MV-4-11 (cell line): ENCODE measurements at regions not wholly inside any gene's neighbourhood (a gene's known extent, or its start where the extent isn't known, plus 50 kb on each side); places are given as distances from the start of the nearest gene placed in this dataset.

ENCODE experiments used
- DNase-seq: peaks from one replicate; lab custom pipeline; 2025; lab: John Stamatoyannopoulos, UW

DNA sequence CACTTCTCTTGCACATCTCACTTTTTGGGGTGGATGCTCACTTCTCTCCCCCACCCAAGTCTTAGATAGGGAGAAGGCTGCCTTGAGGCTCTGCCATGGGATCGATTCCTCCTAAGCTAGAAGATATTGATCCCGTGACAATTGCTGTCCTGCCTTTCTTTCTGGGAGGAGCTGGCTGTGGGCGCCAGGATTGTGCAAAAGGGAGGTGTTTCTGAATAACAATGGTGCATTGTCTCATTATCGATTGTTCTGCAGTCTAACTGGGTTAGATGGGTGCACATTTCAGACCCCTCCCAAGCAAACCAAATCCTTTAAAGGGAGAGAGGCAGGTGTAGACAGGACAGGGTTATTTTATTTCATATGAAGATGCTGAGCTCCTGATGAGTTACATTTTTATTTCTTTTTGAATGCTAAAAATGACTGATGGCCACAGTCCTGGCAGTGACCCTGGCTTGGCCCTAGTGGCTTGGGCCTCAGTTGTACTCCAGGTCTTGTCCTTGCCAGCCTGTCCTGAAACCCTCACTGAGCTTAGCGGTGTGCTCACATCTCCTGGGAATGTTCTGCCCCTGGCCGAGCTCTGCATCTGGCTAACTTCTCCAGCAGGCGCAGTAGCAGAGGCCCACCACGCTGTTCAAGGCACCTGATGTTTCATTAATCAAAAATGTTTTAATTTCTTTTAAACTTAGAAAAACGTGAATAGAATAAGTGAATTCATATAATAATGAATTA, 99.0 kb upstream of the KAZN start:
- no peak for DNase-seq

DNA sequence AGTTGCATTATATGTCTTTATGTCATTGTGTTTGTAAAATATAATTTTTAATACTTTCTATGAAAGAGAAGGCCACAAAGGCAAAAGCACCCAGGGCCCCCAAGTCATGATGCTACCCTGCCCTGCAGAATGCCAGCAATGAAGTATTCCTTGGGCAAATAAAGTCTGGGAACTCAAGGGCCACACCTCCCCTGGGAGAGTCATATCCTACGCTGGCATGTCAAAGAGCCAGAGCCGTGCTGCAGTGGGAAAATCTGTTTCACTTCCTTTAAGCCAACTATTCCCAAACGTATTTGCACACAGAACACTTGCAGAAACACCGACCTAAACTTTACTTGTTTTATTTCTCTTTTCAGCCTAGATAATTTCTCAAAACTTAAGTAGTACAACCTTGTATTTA, 98.4 kb upstream of the KAZN start:
- DNase-seq, result no peak

DNA sequence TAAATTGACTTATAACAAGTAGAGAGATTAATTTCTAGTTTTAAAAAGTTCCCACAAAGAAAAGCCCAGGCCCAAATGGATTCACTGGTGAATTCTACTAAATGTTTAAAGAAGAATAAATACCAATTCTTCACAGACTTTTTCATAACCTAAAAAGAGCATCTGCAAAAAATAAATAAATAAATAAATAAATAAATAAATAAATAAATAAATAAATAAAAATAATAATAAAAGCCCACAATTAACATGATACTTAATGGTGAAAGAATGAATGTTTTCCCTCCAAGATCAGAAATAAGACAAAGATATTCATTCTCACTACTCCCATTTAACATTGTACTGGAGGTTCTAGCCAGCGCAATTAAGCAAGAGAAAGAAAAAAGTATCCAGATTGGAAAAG, 97.6 kb upstream of the KAZN start:
- no peak for DNase-seq

DNA sequence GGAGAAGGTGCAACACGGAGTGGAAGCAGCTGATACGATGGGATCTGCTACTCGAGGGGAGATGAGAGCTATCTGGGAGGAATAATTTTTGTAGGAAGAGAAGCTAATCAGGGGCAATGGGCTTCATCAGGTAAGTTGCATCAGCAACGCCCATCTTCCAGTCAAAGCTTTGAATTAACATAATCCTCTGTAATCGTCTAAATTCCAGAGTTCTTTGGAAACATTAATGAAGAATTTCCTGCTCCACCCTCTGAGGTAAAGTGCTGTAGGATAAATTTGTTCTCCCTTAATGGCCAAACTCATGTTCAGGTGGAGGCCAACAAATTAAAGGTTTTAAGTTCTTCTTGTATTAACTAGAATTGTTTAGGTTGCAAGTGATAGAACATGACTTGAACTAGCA, 94.0 kb upstream of the KAZN start:
- DNase-seq, result no peak

DNA sequence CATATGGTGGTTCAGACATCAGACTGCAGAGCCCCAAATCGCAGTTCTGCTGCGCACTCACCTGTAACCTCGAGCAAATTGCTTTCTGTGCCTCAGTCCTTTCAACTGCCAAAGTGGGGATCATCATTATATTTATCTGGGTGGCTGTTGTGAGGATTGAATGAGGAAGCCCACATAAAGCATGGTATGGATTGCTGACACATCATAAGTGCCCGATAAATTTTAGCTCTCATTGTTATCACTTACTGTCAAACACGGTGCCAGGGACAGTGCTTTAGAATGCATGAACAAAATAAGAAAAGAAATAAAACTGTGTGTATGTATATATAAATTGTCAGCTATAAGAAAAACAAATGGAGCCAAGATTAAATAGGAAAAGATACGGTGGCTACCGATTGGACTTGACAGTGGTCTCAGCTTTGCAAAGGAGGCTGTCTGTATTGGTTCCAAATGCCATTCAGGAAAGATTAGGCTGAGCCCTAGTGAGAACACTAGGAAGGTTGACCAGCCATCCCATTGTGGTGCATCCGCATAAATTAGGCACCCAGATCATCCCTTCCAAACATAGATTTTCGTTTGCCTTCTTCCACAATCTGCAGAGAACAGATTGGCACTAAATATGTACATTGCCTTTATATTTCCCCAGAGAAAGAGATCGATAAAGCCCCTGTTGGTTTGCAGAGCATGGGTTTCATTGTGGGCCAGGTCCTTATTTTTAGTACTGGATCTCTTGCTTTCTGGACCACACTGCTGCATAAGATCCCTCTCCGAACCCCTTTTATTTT, 91.8 kb upstream of the KAZN start:
- DNase-seq, result no peak

DNA sequence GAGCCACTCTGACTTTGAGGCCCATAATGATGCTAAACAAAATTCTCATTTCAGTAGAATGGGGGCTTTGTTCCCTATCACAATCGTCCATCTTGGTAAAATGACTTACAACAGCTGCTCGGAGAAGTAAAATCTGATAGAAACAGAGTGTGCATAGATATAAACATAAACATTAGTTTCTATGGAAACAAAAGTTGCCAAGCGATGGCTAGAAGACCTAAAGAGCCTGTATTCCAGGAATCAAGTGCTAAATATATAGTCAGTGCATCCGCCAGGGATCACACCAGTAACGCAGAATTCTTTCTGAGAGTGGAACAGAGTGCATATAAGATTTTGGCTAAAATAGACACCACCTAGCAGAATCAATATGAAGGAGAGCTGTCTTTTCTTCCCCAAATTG, 91.2 kb upstream of the KAZN start:
- DNase-seq, result no peak

DNA sequence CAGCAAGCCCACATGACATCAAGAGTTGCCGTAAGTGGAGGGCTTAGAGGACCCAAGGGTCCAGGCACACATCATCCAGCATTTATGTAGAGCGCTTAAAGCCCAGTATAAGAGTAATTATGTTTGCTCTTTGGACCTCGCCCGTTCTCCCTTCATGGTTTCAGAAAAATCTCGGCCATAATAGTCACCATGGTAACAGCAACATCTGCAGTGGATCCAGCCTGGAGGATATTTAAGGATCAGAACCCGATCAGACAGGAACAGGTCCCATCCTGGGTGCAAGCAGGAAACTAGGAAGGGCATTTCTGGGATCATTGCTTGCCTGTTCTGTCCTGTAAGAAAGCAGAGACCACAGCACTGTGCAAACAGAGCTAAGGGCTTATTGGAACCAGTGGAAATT, 89.9 kb upstream of the KAZN start:
- no peak for DNase-seq

DNA sequence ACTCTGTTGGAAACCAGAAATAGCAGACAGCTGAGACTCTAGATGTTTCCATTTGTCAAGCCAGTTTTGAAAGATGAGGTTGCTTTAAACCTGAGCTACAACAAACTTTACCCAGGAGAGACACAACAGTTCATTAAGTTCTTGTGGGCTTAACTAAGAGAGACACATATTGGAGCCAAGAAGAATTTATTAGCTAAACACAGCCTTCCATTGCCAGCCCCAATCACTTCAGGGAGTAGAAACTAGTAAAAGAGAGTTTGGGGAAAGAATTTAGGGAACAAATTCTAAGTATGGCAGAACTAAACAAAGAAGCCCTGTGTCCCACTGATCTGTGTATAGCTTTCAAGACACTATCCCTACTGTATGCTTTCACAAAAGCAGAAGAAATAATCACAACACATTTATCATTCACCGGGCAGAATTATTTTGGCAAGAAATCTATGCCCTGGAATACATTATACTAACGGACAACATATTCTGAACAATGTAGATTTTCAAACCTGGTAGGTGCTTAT, 87.3 kb upstream of the KAZN start:
- no peak for DNase-seq

DNA sequence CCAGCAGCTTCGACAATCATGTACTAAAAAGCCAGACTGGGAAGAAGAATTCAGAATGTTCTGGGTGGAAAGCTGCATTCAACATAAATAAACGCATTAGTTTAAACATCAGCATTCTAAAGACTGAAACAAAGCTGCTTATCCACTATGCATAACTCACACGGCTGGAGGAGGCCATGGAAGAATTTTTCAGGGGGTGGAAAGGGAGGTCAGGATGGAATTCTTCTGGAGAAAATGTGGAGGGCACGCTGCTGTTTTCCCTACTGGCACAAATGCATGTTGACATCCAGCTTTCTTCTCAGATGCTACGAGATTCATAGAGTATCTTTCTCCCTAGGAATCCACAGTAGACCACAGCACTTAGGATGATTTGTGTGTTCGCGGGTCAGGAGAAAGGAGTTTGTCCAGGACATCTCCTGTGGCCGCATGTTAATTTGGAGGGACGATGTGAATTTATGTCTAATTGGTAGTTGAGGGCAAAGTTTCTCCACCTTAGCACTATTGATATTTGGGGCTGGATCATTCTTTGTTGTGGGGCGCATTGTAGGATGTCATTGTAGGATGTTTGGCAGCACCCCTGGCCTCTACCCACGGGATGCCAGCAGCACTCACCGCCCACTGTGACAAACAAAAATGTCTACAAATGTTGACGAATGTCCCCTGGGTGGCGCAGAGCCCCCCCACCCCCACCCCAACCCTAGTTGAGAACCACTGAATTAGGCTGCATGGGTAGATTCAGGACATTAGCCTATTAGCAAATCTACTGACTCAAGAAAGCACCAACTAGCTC, 86.5 kb upstream of the KAZN start:
- no peak for DNase-seq

DNA sequence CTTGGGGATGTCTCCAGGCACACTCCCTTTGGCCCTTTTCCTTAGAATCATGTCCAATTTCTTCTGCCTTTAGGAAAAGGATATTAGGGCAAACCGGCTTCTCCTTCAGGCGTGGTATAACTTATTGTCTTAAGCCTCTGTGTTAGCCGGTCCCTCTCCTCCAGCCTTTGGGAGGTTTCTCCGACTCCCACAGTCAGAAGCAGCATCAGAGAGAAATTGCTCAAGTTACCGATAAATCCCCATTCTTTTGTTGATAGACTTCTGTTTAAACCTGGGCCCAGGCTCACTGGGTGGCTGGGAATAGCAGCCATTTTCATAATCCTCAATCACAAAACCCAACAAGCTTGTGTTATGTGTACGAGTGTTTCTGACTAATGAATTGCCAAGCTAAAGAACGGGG, 85.4 kb upstream of the KAZN start:
- DNase-seq, result no peak

DNA sequence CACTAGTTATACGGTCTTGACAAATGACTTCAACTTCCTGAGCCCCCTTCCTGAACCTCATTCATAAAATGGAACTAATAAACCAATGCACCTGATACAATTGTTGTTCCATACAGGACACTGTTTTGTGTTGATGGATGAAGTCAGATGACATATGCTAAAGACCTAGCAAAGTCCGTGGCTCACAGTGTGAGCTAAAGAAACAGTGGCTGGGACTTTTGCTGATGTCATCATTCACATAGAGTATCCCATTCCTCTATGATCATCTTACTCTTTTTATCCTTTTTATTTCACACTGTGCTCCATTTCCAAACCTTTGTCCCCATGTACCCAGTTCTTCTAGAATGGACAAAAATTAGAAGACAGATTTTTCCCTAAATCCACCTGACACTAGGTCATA, 83.7 kb upstream of the KAZN start:
- DNase-seq, result no peak

DNA sequence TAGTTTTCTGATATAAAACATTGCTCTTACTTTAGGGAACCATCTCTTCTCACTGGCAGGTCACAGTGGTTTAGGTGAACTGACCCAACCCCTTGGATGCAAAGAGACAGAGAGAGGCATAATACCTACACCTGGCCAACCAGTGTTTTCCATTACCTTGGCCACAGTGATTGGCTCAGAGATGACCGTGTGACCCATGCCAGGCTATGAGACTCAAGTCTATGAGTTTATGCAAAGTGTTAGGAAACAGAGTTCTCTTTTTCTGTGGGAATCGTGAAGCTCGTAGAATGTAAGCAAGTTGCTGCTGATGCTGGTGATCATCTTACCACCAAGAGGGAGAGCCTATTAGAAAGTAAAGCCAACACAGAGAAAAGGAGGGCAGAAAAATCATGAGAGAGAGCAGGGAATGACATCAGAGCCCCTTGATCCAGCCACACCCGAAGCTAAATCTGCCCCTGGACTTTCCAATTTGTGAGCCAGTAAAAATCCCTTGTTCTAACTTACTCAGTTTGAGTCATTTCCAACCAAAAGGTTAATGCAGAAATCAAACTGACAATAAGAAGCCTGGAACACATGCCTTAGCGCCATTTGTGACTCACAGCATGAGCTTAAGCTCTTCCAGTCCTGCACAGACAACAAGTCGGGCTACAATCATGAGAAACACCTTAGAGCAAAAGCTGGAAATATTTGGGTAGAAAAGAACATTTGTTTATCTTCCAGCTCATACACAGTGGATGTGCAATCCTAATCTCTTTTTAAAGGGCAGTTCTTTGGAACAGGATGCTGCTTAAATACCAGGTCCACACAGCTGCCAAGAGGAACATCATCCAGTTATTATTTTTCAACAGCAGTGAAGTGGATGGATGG, 81.3 kb upstream of the KAZN start:
- no peak for DNase-seq

DNA sequence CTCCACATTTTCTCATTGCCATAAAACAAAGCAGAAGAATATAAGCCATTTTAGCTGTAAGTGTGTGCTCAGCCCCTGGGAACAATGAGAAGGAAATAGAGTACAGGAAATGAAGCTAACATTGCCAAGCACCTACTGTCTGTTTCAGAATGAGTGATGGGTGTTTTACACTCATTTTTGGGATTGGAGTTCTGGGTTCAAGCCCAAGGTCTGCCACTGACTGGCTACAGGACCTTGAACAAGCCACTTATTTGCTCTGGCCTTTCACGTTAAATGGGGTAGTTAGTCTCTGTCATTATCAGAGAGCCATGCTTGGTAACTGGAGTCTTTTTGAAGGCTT, 80.7 kb upstream of the KAZN start:
- no peak for DNase-seq

DNA sequence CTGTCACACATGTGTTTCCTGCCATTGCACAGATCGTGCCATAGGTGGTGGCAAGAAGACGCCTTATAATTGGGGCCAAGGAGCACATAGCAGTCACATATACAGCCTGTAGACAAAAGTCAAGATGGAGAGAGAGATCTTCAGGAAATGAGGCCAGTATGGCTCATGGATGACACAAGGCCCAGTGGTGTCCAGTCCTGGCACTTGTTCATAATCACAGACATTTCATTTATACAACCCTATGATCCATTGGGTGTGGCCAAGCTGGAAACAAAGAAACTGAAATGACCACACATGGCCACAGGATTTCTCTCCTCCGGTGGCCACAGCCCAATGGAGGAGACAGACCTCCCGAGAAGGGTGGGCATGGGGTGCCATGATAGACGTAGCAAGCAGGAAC, 78.5 kb upstream of the KAZN start:
- DNase-seq, result no peak

DNA sequence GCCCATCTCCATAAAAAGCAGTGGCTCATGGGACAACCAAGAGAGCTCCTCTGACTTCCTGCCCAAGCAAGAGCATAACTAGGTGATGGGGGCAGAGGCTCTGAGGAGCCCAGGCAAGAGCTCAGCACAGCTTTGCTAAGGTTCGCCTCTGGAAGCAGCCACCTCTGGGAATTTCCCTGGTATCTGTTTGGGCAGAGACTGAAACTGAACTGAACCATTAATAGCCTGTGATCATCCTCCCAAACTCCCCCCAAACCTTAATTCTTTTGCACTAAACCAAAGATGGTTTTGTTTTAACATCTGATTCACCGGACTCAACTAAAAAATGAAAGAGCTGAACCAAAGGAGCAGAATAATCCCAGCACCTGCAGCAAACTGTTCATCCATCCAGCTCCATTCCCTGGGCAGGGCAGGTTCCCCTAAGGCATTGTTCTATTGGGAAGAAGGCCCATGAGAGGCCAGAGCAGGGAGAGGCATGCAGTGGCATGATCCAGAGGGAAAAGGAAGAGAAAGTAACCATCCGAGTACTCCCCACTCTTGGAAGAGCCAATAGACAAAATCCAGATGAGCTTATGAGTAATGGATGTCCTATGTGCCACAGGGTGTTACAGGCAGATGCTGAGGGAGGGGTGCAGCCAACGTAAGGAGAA, 77.8 kb upstream of the KAZN start:
- DNase-seq, result no peak

DNA sequence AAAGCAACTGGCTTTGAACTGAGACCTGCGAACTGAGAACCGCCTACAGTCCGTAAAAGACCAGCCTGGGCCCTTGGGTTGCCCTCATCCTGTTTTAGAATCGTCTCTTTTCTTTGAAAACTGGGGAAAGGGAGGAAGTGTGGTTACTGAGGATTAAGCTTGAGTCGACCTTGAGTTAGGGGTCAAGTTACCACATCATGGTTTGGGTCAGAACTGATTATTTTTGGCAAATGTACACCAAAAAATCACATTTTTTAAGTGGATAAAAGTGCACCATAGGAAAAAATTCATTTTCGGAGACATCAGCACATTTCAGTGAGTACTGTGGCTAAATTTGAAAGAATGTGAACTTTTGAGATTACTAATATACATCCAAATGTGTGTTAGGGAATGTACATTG, 76.9 kb upstream of the KAZN start:
- DNase-seq, result peak; percentile 8

DNA sequence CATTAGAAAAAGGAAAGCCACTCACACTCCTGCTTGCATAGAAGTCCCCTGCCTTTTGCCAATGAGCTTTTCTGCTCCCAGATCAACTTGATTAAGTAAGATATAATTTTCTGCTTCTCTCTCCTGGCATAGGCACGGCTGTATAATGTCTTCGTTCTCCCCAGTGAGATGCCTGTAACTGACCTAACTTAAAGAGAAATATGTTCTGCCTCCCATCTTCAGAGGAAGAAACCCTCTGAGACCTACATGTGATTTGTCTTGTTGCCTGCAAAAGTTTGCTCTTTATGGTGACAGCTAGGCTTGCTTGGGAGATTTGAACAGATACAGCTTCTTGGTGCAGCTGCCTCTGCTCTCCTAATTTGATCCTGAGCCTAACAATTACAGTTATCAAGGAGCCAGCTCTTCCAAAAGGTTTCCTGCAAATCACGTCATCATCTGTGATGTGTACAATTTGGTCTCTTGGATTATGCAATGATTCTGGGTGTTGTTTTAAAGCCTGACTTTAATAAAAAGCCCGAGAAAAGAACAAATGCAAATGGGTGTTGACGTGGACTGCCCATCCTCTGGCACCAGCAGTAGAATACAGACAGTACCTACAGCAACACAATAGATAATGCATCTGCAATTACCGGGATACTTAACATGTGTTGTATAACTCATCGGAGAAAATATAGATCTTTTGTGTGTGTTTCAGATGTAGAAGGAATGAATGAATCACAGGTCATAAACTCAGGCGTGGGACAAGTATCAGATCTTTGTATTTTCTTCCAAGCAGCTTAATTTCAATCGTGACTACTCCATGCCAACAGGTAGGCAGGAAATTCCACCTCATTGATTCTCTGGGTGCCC, 76.2 kb upstream of the KAZN start:
- DNase-seq, result no peak

DNA sequence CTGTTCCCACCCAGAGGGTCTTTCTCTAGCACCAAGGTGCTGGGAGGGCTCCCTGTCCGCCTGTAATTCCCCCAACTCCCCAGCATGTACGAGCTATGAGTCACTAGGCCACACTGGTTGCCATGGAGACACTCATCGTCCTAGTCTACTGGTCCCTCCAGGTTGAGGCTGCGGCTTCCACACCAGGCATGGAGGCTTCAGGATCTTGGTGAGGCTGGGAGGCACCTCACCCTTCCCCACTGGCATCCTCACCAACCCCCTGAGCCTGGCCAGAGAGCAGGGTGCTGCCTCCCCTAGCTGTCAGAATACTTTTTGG, 75.6 kb upstream of the KAZN start:
- peak; percentile 11 for DNase-seq

DNA sequence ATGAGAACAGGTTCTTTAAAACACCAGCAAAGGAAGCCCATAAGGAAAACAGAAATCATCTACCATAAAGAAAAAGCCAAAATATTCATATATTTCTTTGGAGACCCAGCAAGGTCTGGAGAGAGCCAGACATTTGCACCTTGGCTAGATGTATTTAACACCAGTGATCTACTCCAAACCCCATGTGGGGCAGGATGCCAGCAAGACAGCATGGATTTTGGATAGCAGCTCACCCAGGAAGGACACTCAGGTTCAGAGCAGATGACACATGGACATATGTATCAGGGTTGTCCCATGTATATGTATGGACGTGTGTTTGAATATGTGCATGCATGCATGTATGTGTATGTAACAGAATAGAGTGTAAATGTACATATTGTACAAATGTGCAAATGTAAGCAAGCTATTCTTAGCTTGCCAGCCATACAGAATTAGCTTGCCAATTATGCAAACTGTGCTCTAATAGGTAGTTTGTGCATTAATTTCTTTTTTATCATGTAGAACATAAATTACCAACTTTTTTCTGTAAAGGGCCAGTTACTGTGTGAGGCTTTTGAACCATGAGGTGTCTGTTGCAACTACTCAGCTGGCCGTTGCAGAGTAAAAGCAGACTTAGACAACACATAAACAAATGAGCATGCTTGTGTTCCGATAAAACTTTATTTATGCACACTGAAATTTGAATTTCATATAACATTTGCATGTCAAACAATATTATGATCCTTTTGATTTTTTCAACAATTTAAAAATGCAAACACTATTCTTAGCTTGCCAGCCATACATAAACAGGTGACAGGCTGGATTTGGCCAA, 73.5 kb upstream of the KAZN start:
- DNase-seq, result no peak

DNA sequence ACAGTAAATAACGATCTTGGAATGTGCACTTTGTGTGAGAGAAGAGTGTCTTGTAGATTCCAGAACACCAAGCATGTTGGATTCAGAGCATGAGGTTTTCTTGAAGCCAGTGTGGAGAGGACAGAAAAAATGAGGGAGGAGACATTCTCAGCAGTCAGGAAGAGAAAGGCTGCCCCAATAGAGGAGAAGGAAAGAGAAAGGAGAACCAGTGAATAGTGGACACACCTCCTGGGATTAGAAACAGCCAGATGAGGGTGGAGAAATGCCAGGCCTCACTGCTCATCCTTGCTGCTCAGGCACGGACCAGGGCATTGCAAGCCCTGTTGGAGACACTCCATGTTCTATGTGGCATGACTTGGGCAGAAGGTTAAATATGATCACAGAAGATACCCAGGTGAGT, 69.0 kb upstream of the KAZN start:
- peak; percentile 6 for DNase-seq
